SHP77 (cell line): ENCODE measurements at regions not wholly inside any gene's neighbourhood (a gene's known extent, or its start where the extent isn't known, plus 50 kb on each side); places are given as distances from the start of the nearest gene placed in this dataset.
"Not testable (repeated sequence)": the region's sequence is repeated elsewhere in the genome, so short reads cannot be mapped to it uniquely, and the experiment has no call there.

Source experiments
- DNase-seq, 2 experiments: peaks; one replicate each; lab custom pipeline; 2025; lab: John Stamatoyannopoulos, UW

DNA sequence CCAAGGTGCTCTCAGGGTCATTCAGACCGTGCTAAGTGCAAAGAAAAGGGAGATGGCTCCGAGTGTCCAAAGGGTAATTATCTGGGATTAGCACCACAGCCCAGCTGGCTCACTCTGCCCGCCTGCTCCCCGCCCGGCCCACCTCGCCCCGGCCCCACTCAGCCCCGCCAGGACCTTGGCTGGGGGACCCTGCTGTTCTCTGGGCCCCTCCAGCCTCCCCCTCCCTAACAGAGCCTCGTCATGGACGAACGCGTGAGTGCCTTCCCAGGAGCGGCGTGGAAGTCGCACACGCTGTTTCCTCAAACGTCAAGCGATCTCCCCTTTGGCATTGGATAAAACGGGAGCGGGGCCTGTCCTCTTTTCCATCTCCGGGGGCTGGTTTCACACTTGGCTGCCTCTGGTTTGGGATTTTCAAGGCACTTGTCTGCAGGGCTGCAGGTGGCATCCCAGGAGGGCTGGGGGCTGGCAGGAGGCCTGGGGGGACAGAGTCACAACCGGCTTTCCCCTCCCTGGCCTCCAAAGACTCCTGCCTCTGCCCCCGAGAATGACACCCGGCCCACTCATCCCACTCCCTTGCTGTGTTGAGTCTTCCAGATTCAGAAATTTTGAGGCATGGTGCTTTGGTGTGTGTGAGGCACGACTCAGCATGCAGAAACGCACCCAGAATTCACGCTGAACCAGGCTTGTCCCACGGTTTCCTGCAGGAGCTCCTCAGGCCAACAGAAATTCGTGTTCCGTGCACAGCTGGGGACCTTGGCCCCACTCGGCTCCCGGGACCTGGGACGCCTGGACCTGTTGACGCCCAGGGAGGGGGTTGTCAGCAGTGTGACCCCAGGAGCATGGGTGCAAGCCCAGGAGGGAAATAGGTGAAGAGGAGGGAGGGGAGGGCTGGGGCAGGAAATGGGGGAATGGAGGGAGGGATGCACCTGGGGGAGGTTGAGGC, 110.0 kb downstream of the PDGFA start:
- DNase-seq: no peak

DNA sequence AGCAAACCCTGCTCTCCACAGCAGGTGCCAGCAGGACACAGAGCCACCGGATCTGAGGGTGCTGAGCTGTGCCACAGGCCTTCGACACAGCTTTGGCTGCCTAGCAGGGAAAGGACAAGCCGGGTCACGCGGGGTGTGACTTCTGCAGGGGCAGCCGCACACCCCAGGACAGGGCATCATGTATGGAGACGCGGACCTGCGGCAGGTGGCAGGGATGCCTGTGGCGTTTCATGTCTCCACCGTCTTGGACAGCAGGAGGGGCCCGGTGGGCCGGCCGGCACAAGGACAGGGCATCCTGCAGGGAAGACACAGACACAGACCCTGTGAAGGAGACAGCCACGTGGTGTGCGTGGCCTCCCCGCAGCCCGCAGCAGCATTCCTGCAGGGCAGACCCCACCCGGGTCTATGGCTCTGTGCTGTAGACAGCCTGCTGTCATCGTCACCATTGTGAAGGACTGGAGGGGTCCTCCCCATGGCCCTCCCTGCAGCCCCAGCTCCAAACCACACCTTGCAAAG, 109.2 kb downstream of the PDGFA start:
- no peak for DNase-seq

DNA sequence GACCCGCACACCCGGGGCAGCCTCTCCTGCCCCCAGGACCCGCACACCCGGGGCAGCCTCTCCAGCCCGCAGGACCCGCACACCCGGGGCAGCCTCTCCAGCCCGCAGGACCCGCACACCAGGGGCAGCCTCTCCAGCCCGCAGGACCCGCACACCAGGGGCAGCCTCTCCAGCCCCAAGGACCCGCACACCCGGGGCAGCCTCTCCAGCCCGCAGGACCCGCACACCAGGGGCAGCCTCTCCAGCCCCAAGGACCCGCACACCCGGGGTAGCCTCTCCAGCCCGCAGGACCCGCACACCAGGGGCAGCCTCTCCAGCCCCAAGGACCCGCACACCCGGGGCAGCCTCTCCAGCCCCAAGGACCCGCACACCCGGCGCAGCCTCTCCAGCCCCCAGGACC, 108.5 kb downstream of the PDGFA start:
- not testable (repeated sequence) for DNase-seq

DNA sequence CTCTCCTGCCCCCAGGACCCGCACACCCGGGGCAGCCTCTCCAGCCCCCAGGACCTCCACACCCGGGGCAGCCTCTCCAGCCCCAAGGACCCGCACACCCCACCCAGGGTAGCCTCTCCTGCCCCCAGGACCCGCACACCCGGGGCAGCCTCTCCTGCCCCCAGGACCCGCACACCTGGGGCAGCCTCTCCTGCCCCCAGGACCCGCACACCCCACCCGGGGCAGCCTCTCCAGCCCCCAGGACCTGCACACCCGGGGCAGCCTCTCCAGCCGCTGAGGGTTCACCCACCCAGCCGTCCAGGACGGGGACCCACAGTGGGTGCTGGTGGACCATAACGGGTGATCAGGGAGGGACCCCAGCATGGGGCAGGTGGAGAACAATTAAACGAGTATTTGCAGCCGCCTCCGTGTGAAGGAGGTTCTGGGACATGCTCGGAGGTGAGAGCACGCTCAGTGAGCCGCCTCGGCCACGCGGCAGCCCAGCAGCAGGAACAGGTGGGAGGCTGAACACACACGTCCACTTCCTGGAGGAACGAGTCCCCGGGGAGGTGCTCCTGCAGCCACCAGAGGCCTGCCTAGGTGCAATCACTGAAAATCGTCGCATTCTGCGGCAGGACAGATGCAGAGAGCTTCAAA, 107.9 kb downstream of the PDGFA start:
- no peak for DNase-seq

DNA sequence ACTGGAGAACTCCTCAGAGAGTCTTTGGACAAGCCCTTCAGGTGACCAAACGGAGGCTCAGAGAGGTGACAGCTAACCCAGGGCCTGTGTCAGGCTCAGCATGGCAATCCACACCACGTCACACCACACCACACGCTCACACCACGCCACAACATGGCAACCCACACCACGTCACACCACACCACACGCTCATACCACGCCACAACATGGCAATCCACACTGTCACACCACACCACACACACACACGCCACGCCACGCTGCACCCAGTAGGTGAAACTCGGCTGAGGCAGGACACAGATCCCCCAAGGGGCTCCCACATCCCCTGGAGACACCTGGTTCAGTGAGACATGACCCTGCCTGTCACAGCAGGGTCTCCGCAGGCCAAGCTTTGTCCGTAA, 107.3 kb downstream of the PDGFA start:
- no peak for DNase-seq

DNA sequence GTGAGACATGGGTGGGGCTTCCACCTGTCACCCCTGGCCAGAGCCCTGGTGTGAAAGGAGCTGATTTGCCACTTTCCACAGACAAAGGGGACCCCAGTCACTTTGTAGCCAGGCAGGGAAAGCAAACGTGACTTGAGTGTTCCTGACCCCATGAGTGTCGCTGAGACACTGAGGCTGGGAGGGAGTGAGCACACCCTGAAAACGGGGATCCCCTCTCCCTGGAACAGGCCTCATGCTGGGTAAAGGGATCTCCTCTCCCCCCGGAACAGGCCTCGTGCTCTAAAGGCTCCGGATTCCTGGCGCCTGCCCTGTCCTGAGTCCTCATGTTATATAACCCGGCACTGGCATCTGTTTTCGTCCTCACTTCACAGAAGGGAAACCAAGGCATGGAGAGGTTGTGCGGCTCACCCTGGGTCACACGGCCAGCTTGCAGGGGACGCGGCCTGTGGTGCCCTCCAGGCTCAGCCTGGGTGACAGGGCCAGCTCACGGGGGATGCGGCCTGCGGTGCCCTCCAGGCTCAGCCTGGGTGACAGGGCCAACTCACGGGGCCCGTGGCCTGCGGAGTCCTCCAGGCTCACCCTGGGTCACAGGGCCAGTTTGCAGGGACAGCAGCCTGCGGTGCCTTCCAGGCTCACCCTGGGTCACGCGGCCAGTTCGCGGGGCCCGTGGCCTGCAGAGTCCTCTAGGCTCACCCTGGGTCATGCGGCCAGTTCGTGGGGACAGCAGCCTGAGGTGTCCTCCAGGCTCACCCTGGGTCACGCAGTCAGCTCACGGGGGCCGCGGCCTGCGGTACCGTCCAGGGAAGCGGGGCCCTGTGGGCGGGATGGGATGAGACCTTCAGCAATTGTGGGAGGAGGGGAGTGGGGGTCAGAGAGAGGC, 104.7 kb downstream of the PDGFA start:
- DNase-seq: no peak

DNA sequence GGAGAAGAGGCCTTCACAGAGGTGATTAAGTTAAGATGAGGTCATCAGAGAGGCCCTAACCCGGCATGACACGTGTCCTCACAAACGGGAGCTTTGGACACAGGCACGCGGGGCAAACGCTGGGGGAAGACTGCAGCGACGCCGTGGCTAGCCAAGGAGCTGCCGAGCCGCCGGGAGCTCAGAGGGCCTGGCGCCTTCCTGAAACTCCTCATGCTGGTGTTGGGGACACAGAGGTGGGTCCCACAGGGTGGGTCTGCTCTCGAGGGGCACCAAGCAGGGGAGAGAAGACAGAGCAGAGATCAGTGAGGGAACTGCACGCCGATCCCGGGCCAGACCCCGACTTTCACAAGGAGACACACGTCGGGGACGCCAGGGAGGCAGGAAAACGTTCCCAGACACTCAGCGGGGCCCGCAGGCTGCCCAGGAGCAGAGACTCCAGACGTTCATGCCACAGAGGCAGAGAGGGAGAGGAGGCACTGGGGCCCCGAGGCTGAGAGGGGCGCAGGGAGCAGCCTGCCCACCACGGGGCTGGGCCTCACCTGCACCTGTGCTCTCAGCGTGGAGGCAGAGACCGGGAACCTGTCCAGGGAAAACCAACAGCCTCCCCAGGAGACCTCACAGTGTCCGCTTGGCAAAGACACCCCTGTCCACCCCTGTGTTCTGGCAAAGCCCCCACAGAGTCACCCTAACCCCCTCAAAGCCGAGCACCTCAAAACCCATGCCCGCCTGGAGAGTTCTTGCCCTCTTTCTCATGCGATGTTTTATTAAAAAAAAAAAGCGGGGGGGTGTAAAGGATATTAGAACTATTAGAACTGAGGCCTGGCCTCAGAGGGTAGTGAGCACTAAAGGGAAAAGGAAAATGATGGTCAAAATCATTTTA, 103.8 kb downstream of the PDGFA start:
- no peak for DNase-seq

DNA sequence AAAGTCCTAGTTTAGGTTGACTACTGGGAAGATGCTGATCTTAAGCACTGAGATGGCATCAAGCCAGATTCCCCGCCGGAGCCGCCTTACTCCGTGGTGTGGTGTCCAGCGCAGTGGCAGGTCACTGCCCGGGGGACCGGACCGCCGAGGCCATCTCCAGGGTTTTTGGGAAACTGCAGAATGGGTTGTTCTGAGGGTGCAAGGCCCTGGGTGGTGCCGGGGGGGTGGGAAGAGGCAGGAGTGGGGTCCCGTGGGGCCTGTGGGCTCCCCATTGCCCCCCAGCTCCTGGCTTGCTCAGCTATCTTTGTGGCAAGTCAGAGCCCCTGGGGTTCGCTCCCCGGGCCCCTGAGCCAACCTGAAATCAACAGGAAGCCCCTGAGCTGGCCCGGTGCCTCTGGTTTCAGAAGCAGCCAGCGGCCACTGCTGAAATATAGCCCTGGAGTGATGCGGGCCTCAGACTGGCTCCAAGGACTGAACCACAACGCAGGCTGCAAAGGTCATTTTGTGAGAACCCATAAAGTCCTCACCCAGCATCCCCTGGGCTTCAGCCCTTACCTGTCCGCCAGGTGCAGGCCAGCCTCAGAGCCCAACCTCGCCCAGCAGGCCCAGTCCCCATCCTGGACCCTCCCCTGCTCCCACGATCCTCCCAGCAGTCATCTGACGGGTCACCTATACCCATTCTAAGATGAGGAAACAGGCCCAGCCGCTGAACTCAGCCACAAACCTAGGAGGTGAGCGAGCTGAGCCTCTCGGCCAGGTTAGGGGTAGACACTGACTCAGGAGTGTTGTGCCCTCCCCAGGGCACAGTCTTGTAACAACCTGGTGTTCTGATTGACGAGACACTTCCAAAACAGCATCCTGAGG, 102.7 kb downstream of the PDGFA start:
- no peak for DNase-seq

DNA sequence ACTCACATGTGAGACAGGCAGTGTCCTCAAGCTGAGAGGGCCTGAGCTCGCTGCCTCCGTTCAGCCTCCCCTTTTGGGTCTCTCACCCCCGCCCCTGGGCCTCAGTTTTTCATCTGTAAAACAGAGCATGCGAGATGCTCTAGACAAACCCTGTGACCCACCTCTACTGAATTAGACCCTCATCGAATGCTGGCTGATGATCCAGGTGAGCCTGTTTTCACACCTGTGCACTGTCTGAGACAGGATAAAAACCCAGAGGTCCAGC, 102.1 kb downstream of the PDGFA start:
- no peak for DNase-seq

DNA sequence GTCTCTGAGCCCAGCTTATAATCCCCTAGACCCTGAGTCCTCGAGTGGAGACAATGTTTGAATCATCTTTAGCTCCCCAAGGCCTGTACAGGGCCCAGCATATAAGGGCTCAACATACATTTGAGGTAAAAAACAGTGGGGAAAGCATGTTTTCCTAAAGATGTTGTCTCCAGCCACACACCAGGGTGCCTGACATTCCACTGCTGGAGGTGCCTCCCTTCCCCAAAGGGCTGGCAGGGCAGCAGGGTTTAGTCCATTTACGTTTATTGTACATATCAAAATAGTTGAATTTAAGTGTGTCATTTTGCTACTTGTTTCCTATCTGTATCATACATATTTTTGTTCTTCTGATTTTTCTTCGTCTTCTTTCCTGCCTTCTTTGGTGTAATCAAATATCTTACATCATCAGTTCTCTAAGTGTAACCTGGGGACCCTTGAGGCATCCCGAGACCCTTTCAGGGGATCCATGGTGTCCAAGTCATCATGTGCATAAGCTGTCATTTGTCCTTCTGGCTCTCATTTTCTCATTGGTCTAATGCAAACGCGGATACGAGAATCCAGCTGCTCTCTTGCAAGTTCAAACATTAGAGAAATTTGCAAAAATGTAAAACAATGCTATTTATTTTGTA, 101.6 kb downstream of the PDGFA start:
- no peak for DNase-seq

DNA sequence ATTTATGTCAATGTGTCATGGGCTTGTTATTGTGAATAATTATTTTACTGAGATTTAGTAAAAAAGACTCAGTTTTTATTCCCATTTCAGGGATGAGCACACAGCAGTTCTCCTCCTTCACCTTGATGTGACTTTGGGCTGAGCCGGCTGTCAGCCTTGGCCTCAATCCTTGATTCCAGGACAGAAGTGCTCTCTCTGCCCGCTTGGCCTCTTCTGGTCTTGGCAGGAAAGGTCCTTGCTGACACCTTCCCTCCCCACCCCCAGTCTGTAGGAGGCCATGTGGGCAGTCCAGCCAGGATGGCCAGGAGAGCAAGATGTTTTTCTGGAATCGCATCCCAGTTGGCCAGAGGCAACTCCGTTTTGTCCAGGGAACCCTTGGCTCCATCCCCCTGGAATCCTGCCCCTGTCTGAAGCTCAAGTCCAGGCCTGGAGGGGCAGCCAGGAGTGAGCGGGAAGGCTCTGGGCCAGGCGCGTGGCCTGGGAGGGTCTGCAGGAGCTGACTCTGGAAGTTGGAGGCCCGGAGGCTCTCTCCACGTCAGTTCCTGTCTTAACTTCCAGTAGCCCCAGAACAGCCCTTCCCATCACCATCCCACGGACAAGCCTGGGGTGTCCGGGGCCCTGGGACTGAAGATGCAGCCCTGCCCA, 100.9 kb downstream of the PDGFA start:
- DNase-seq: no peak

DNA sequence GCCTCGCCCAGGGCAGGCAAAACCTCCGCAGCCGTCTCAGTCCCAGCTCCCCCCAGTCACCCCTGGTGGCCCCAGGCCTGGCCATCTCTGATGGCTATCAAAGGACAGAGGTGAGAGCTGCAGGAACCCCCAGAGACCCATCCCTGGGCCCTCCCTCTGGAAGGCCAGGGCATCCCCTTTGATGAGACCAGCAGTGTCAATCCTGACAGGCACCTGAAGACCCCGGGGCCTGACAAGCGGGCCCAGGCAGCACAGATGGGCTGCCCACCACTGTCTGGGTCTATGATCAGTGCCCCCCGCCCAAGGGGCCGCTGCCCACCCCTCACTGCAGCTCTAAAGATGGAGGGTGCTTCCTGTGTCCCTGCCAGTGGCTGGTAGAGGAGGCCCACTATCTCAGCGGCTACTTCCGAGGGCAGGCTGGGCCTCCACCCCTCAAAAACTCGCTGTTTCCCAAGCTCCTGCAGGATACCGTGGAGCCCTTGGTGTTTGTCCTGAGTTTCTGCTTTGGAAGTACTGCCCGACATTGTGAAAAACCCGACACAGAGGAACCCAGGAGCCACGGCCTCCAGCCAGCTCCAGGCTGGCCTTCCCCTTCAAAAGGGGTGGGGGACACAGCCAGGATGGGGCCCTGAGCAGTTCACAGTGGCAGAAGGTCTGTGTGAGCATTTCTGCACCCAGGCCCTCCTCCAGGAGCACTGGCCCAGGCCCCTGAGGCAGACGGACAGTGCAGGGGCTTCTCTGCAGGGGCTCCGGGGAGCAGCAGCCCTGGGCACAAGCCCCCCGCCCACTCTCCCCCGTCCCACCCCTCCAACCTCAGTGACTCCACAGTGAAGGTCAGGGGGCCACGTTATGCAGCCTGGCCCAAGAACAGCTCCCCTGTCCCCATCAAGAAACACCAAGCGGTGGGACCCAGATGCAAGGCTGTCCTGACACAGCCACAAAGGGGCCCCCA, 99.2 kb downstream of the PDGFA start:
- no peak for DNase-seq

DNA sequence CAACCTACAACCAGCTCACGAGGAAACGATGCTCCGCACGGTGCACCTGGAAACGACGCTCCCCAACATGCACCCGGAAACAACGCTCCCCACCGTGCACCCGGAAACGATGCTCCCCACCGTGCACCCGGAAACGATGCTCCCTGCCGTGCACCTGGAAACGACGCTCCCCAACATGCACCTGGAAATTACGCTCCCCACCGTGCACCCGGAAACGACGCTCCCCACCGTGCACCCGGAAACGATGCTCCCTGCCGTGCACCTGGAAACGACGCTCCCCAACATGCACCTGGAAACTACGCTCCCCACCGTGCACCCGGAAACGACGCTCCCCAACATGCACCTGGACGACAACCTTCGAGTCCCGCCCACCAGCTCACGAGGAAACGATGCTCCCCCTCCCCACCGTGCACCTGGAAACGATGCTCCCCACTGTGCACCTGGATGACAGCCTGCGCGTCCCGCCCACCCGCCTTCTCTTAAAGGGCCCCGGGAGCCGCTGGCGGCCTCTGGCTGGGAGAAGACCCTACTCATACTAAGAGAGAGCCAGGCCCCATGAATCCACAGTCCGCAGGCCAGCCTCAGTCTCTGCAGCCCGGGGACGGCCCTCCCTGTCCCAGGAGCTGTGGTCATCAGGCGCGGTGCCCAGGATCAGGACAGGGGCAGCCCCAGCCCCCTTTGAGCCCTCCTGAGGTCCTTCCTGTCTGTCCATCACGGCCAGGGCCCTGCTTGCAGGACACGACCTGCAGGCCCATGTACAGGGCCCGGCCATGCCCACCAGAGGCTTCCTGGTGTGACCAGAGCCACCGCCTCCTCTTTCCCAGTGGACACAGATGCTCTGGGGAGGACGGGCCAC, 98.3 kb downstream of the PDGFA start:
- no peak for DNase-seq

DNA sequence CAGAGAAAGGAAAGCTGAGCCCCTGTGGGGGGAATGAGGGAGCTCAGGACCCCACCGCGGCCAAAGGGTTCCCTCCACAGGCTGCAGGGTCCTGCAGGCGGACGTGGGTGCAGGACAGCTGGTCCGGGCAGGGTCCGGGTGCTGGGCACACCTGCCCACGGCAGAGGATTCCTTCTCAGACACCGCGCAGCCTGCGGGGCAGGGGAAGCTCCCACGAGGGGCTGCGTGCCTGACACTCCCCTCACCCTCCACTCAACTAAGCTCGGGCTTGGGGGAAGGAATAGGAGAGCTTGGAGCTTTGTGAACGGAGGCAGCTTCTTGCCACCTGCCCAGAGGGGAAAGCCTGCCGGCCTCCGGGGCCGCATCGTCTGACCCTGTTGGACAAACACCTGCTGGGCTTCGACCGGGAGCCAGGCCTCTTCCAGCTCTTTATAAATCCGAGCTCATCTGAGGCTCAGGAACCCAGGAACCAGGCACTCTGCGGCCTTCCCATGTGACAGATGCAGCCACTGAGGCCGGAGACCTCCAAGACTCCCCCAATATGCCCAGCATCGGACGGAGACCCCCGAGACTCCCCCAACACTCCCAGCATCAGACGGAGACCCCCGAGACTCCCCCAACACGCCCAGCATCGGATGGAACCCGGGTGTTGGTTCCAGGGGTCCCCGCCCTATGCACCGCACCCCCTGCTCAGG, 97.3 kb downstream of the PDGFA start:
- DNase-seq: no peak

DNA sequence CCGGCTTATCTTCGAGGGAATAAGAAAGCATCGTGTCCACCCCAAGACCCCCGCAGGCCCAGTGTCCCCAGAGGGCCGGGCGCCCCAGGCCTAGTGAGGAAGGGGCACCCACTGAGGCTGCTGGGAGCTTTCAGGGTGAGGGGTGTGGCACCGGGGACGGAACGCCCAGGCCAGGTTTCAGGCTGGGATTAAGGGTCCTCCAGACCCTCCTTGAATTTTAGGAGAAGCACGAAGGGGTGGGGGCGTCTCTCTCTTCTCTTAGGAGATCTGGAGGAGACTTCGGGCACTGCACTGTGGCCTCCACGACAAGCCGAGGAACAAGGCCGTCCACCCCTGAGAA, 96.8 kb downstream of the PDGFA start:
- no peak for DNase-seq

DNA sequence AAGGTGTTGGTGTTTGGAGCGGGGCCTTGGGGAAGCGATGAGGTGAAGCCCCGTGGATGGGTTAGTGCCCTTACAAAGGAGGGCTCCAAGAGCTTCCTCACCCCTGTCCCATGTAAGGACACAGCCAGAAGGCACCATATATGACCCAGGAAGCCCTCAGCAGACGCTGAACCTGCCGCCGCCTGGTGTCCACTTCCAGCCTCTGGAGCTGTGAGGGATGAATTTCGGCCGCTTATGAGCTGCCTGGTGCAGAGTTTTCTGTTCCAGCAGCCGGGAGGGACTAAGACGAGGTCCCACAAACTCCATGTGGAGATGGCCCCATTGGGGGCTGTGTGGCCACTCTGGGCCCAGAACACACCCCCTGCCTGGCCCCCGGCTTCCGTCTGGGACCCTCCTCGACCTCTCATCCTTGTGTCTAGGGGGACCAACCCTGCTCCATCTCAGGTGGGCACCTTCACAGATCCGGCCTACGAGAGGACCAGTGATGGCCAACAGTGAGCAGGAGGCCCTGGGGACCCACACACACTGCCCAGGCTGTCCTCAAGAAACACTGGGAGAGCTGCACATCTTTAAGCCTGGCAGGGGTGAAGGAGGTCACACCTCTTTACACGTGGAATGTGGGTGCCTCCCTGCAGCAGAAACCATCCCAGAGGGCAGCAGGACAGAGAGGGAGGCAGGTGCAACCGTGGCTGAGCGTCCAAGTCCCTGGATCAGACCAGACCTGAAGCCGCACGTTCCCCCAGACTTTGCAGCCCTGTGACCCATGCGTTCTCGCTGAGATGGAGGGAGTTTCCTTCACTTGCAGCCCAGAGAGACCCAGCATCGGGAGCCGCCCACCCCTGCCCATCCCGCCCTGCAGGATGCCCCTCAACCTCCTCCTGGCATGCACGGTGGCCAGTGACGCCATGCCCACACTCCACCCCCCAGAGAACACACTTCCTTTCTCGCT, 96.1 kb downstream of the PDGFA start:
- no peak for DNase-seq
